Smooth muscle cell (in vitro differentiated cells): ENCODE measurements at regions not wholly inside any gene's neighbourhood (a gene's known extent, or its start where the extent isn't known, plus 50 kb on each side); places are given as distances from the start of the nearest gene placed in this dataset.

Experiments used
- DNase-seq: peaks from one replicate; lab custom pipeline; 2025; ENCODE audit not compliant: unreplicated experiment; lab: John Stamatoyannopoulos, UW
- H2AFZ ChIP-seq: fragments of 200-600 bp; sonication (generic); 2 replicates; pipeline ENCODE4 v1.6.0; 2016; ENCODE audit warnings: antibody characterized with exemption, low read depth, mild to moderate bottlenecking
- H3F3A ChIP-seq: fragments of 200-600 bp; sonication (generic); 2 replicates; pipeline ENCODE4 v1.6.0; 2017; ENCODE audit warnings: antibody characterized with exemption, low read depth
- H3K27ac ChIP-seq: fragments of 200-600 bp; sonication (generic); 2 replicates; pipeline ENCODE4 v1.5.1; 2016; ENCODE audit warnings: low read depth, mild to moderate bottlenecking
- H3K27me3 ChIP-seq: fragments of 200-600 bp; sonication (generic); 2 replicates; pipeline ENCODE4 v1.6.1; 2016; ENCODE audit warnings: low read depth, mild to moderate bottlenecking
- H3K36me3 ChIP-seq: fragments of 200-600 bp; sonication (generic); 2 replicates; pipeline ENCODE4 v1.5.1; 2016; ENCODE audit warnings: low read depth
- H3K4me1 ChIP-seq: fragments of 200-600 bp; sonication (generic); 2 replicates; pipeline ENCODE4 v1.5.1; 2016; ENCODE audit warnings: low read depth
- H3K4me2 ChIP-seq: fragments of 200-600 bp; sonication (generic); 2 replicates; pipeline ENCODE4 v1.6.0; 2016; ENCODE audit warnings: mild to moderate bottlenecking
- H3K4me3 ChIP-seq: fragments of 200-600 bp; sonication (generic); 2 replicates; pipeline ENCODE4 v1.5.1; 2016; ENCODE audit warnings: mild to moderate bottlenecking
- H3K79me2 ChIP-seq: fragments of 200-600 bp; sonication (generic); 2 replicates; pipeline ENCODE4 v1.6.0; 2016; ENCODE audit warnings: low read depth, mild to moderate bottlenecking
- H3K9ac ChIP-seq: fragments of 200-600 bp; sonication (generic); 2 replicates; pipeline ENCODE4 v1.6.0; 2016; ENCODE audit warnings: low read depth
- H3K9me3 ChIP-seq: fragments of 200-600 bp; sonication (generic); replicated peaks from 2 replicates; pipeline ENCODE4 v1.5.1; 2016; ENCODE audit warnings: low read depth
- H4K20me1 ChIP-seq: fragments of 200-600 bp; sonication (generic); 2 replicates; pipeline ENCODE4 v1.6.0; 2016; ENCODE audit warnings: low read depth
- CTCF ChIP-seq: fragments of 200-600 bp; sonication (generic); IDR thresholded peaks from 2 replicates; pipeline ENCODE4 v1.5.1; 2017; ENCODE audit warnings: borderline replicate concordance, mild to moderate bottlenecking, antibody characterized with exemption; ENCODE audit not compliant: insufficient read depth, poor library complexity, severe bottlenecking
- WGBS: methylation state at CpG from one replicate; pipeline ENCODE4 v1.1.7; 2016; ENCODE audit warnings: low lambda C conversion rate; 5-methylcytosine and 5-hydroxymethylcytosine counted together

GRCh38 chr15:95503640-95504225 is 826.8 kb upstream of the NR2F2 start:
- no peak overlapping the region for H2AFZ ChIP-seq
- no peak for TF ChIP-seq CTCF
- H3F3A ChIP-seq = no peaks in the 10 kb centered on the region
- peaks cover 9% of the 10 kb centered on the region for H3K4me1 ChIP-seq
- no peaks in the 10 kb centered on the region for H3K79me2 ChIP-seq
- no peaks in the 10 kb centered on the region for H3K9me3 ChIP-seq
- no peak overlapping the region for H3K9ac ChIP-seq
- peak overlapping the region; percentile 39 for H3K4me2 ChIP-seq
- no peak for DNase-seq
- H3K36me3 ChIP-seq = no peaks in the 10 kb centered on the region
- no peak overlapping the region for H3K4me3 ChIP-seq
- H4K20me1 ChIP-seq = no peaks in the 10 kb centered on the region
- WGBS = 68% methylated on average over 3 of the region's 3 CpGs
- no peaks in the 10 kb centered on the region for H3K27me3 ChIP-seq
- no peak overlapping the region for H3K27ac ChIP-seq

- no peak overlapping the region for H3K27ac ChIP-seq
- H3F3A ChIP-seq = no peaks in the 10 kb centered on the region
- no peak overlapping the region for H2AFZ ChIP-seq
- H3K4me3 ChIP-seq = no peak overlapping the region
- TF ChIP-seq CTCF = no peak
- H3K4me2 ChIP-seq = no peak overlapping the region
- H3K79me2 ChIP-seq = no peaks in the 10 kb centered on the region
- H3K9me3 ChIP-seq = no peaks in the 10 kb centered on the region
- no peak for DNase-seq
- no peak overlapping the region for H3K9ac ChIP-seq
- no peaks in the 10 kb centered on the region for H3K27me3 ChIP-seq
- no peaks in the 10 kb centered on the region for H3K36me3 ChIP-seq
- no peaks in the 10 kb centered on the region for H4K20me1 ChIP-seq
- no peaks in the 10 kb centered on the region for H3K4me1 ChIP-seq
These were observed 818.8 kb upstream of the NR2F2 start for GRCh38 chr15:95511671-95512070.

GRCh38 chr15:95512906-95513305 is 817.6 kb upstream of the NR2F2 start:
- no peaks in the 10 kb centered on the region for H3K9me3 ChIP-seq
- H3K9ac ChIP-seq = no peak overlapping the region
- no peak overlapping the region for H2AFZ ChIP-seq
- H3K27me3 ChIP-seq = no peaks in the 10 kb centered on the region
- H4K20me1 ChIP-seq = no peaks in the 10 kb centered on the region
- no peak overlapping the region for H3K27ac ChIP-seq
- H3K4me1 ChIP-seq = no peaks in the 10 kb centered on the region
- WGBS = 92% methylated on average over 2 of the region's 2 CpGs
- TF ChIP-seq CTCF = no peak
- DNase-seq = no peak
- H3K4me3 ChIP-seq = no peak overlapping the region
- no peaks in the 10 kb centered on the region for H3K36me3 ChIP-seq
- H3F3A ChIP-seq = no peaks in the 10 kb centered on the region
- H3K79me2 ChIP-seq = no peaks in the 10 kb centered on the region
- H3K4me2 ChIP-seq = no peak overlapping the region

- H3K4me3 ChIP-seq = no peak overlapping the region
- no peak overlapping the region for H2AFZ ChIP-seq
- H3K79me2 ChIP-seq = no peaks in the 10 kb centered on the region
- no peaks in the 10 kb centered on the region for H4K20me1 ChIP-seq
- no peak overlapping the region for H3K27ac ChIP-seq
- H3K9ac ChIP-seq = no peak overlapping the region
- no peak overlapping the region for H3K4me2 ChIP-seq
- no peak for TF ChIP-seq CTCF
- H3K27me3 ChIP-seq = no peaks in the 10 kb centered on the region
- H3K36me3 ChIP-seq = no peaks in the 10 kb centered on the region
- DNase-seq = no peak
- H3K9me3 ChIP-seq = no peaks in the 10 kb centered on the region
- WGBS = 96% methylated on average over 11 of the region's 11 CpGs
- H3F3A ChIP-seq = no peaks in the 10 kb centered on the region
- no peaks in the 10 kb centered on the region for H3K4me1 ChIP-seq
These were observed 810.6 kb upstream of the NR2F2 start for GRCh38 chr15:95519887-95520286.
